GM21619 (cell line): ENCODE measurements at regions not wholly inside any gene's neighbourhood (a gene's known extent, or its start where the extent isn't known, plus 50 kb on each side); places are given as distances from the start of the nearest gene placed in this dataset.

ENCODE experiments used
- ATAC-seq: cut with Tn5 transposase; IDR thresholded peaks from one replicate; pipeline ENCODE4 v1.9.1; 2021; ENCODE audit not compliant: unreplicated experiment

GRCh38 chr6:114592506-114592905, 249.7 kb upstream of the HS3ST5 start:
- no peak for ATAC-seq

- no peak for ATAC-seq
These were observed 245.9 kb upstream of the HS3ST5 start for GRCh38 chr6:114588726-114589125.

- no peak for ATAC-seq
These were observed 243.5 kb upstream of the HS3ST5 start for GRCh38 chr6:114586298-114586697.

GRCh38 chr6:114581293-114581692, 238.5 kb upstream of the HS3ST5 start:
- no peak for ATAC-seq

- ATAC-seq, result no peak
These were observed 238.1 kb upstream of the HS3ST5 start for GRCh38 chr6:114580882-114581281.

- no peak for ATAC-seq
These were observed 236.7 kb upstream of the HS3ST5 start for GRCh38 chr6:114579486-114579885.

GRCh38 chr6:114577109-114577508, 234.3 kb upstream of the HS3ST5 start:
- no peak for ATAC-seq

- no peak for ATAC-seq
These were observed 233.5 kb upstream of the HS3ST5 start for GRCh38 chr6:114576330-114576729.

GRCh38 chr6:114569669-114570068, 226.8 kb upstream of the HS3ST5 start:
- ATAC-seq, result no peak

GRCh38 chr6:114564302-114564933, 221.6 kb upstream of the HS3ST5 start:
- no peak for ATAC-seq

- ATAC-seq, result no peak
These were observed 216.6 kb upstream of the HS3ST5 start for GRCh38 chr6:114559419-114559818.

- no peak for ATAC-seq
These were observed 215.3 kb upstream of the HS3ST5 start for GRCh38 chr6:114558153-114558552.

- ATAC-seq, result no peak
These were observed 214.1 kb upstream of the HS3ST5 start for GRCh38 chr6:114556846-114557488.

GRCh38 chr6:114550316-114550715, 207.5 kb upstream of the HS3ST5 start:
- ATAC-seq, result no peak

GRCh38 chr6:114543696-114544095, 200.9 kb upstream of the HS3ST5 start:
- ATAC-seq, result no peak

GRCh38 chr6:114541794-114542193, 199.0 kb upstream of the HS3ST5 start:
- ATAC-seq, result no peak

GRCh38 chr6:114537977-114538376, 195.2 kb upstream of the HS3ST5 start:
- no peak for ATAC-seq

- ATAC-seq, result no peak
These were observed 192.0 kb upstream of the HS3ST5 start for GRCh38 chr6:114534813-114535212.

GRCh38 chr6:114524081-114524480, 181.3 kb upstream of the HS3ST5 start:
- no peak for ATAC-seq

GRCh38 chr6:114523508-114523907, 180.7 kb upstream of the HS3ST5 start:
- no peak for ATAC-seq

GRCh38 chr6:114521926-114522325, 179.1 kb upstream of the HS3ST5 start:
- ATAC-seq, result no peak

GRCh38 chr6:114520976-114521375, 178.2 kb upstream of the HS3ST5 start:
- ATAC-seq, result no peak

GRCh38 chr6:114514170-114514569, 171.3 kb upstream of the HS3ST5 start:
- no peak for ATAC-seq
